PFSK-1 (cell line): ENCODE measurements at regions not wholly inside any gene's neighbourhood (a gene's known extent, or its start where the extent isn't known, plus 50 kb on each side); places are given as distances from the start of the nearest gene placed in this dataset.

Experiments
- FOXP2 ChIP-seq: optimal IDR thresholded peaks from 2 replicates; pipeline ENCODE3; 2011; ENCODE audit warnings: borderline replicate concordance, control low read depth, inconsistent platforms; ENCODE audit not compliant: insufficient read depth; ENCODE audit errors: extremely low read length, extremely low read depth
- POLR2AphosphoS5 ChIP-seq: IDR thresholded peaks from 2 replicates; pipeline ENCODE4 v1.6.1; 2012; ENCODE audit warnings: low read depth, mild to moderate bottlenecking, control low read depth, low read length, moderate library complexity
- REST ChIP-seq, 2 experiments: IDR thresholded peaks; 2 replicates each; pipeline versions ENCODE4 v1.6.1 to v1.8.0; 2011 to 2012; ENCODE audit warnings: low read depth in 2 of 2, low read length in 2 of 2, control low read depth in 1 of 2, inconsistent platforms in 1 of 2, mild to moderate bottlenecking in 1 of 2, moderate library complexity in 1 of 2; ENCODE audit not compliant: insufficient read depth in 1 of 2
- SIN3A ChIP-seq: IDR thresholded peaks from 2 replicates; pipeline ENCODE4 v1.6.1; 2012; ENCODE audit warnings: mild to moderate bottlenecking, low read length, moderate library complexity, borderline replicate concordance; ENCODE audit not compliant: insufficient read depth
- TAF1 ChIP-seq: IDR thresholded peaks from 2 replicates; pipeline ENCODE4 v1.6.1; 2012; ENCODE audit warnings: low read length, control low read depth, borderline replicate concordance; ENCODE audit not compliant: insufficient read depth

GRCh38 chr1:238458899-238459298, 568.2 kb upstream of the ZP4 start:
- no peak for TF ChIP-seq TAF1
- no peak for TF ChIP-seq REST (IDR thresholded peaks at IDR 0.05; ENCODE audit: insufficient read depth in 1 of 2, low read depth in 2 of 2, low read length in 2 of 2)
- TF ChIP-seq FOXP2: no peak
- no peak for TF ChIP-seq POLR2AphosphoS5
- no peak for TF ChIP-seq SIN3A

GRCh38 chr1:238457610-238458009, 566.9 kb upstream of the ZP4 start:
- no peak for TF ChIP-seq REST (IDR thresholded peaks at IDR 0.05; ENCODE audit: insufficient read depth in 1 of 2, low read depth in 2 of 2, low read length in 2 of 2)

GRCh38 chr1:238451781-238452310, 561.1 kb upstream of the ZP4 start:
- no peak for TF ChIP-seq FOXP2
- no peak for TF ChIP-seq REST (IDR thresholded peaks at IDR 0.05; ENCODE audit: insufficient read depth in 1 of 2, low read depth in 2 of 2, low read length in 2 of 2)
- no peak for TF ChIP-seq POLR2AphosphoS5
- no peak for TF ChIP-seq SIN3A

GRCh38 chr1:238450976-238451375, 560.3 kb upstream of the ZP4 start:
- TF ChIP-seq SIN3A: no peak
- TF ChIP-seq REST (IDR thresholded peaks at IDR 0.05; ENCODE audit: insufficient read depth in 1 of 2, low read depth in 2 of 2, low read length in 2 of 2): no peak
- TF ChIP-seq TAF1: no peak
- TF ChIP-seq FOXP2: no peak
- no peak for TF ChIP-seq POLR2AphosphoS5

- TF ChIP-seq TAF1 (no peak), SIN3A (no peak), REST (IDR thresholded peaks at IDR 0.05; ENCODE audit: insufficient read depth in 1 of 2, low read depth in 2 of 2, low read length in 2 of 2) (no peak), FOXP2 (no peak)
Observed at GRCh38 chr1:238443687-238444086, 553.0 kb upstream of the ZP4 start.
